ENCODE measurements at regions not wholly inside any gene's neighbourhood (a gene's known extent, or its start where the extent isn't known, plus 50 kb on each side); places are given as distances from the start of the nearest gene placed in this dataset.

GRCh38 chr1:86259390-86259789, 102.8 kb upstream of the COL24A1 start:
- no peak overlapping the region for H3K9ac ChIP-seq (ENCODE audit: low read depth, low read length, poor library complexity, severe bottlenecking)
- TF ChIP-seq EZH2phosphoT487 (IDR thresholded peaks at IDR 0.05; ENCODE audit: borderline replicate concordance) (no peak), CTCF (conservative IDR thresholded peaks at IDR 0.05; ENCODE audit: low read length) (no peak)
- no peak overlapping the region for H2AFZ ChIP-seq (ENCODE audit: low read length)
- H3K27me3 ChIP-seq (ENCODE audit: insufficient read depth, low read length, poor library complexity, severe bottlenecking), result no peaks in the 10 kb centered on the region
- no peaks in the 10 kb centered on the region for H3K36me3 ChIP-seq (ENCODE audit: insufficient read depth, low read length)
- H4K20me1 ChIP-seq (ENCODE audit: insufficient read depth, low read length, poor library complexity, severe bottlenecking), result no peaks in the 10 kb centered on the region
- H3K79me2 ChIP-seq (ENCODE audit: insufficient read depth, low read length), result no peaks in the 10 kb centered on the region
- no peak overlapping the region for H3K4me2 ChIP-seq (ENCODE audit: low read depth, low read length, poor library complexity, severe bottlenecking)
- H3K4me1 ChIP-seq (ENCODE audit: insufficient read depth, low read length, poor library complexity, severe bottlenecking), result no peaks in the 10 kb centered on the region
- H3F3A ChIP-seq (ENCODE audit: low read depth), result no peaks in the 10 kb centered on the region
- H3K9me3 ChIP-seq (ENCODE audit: insufficient read depth, low read depth, low read length), result no peaks in the 10 kb centered on the region
- no peak overlapping the region for H3K4me3 ChIP-seq (ENCODE audit: low read length, poor library complexity, severe bottlenecking)
- no peaks in the 10 kb centered on the region for H3K9me2 ChIP-seq (replicated peaks; ENCODE audit: low read depth, low read length)

- TF ChIP-seq CTCF (conservative IDR thresholded peaks at IDR 0.05; ENCODE audit: low read length), result no peak
- TF ChIP-seq EZH2phosphoT487 (IDR thresholded peaks at IDR 0.05; ENCODE audit: borderline replicate concordance), result no peak
- Histone ChIP-seq H3K4me2 (ENCODE audit: low read depth, low read length, poor library complexity, severe bottlenecking) (no peak overlapping the region), H3K79me2 (ENCODE audit: insufficient read depth, low read length) (no peaks in the 10 kb centered on the region), H3F3A (ENCODE audit: low read depth) (no peaks in the 10 kb centered on the region), H4K20me1 (ENCODE audit: insufficient read depth, low read length, poor library complexity, severe bottlenecking) (no peaks in the 10 kb centered on the region), H3K9me3 (ENCODE audit: insufficient read depth, low read depth, low read length) (no peaks in the 10 kb centered on the region), H3K4me1 (ENCODE audit: insufficient read depth, low read length, poor library complexity, severe bottlenecking) (no peaks in the 10 kb centered on the region), H3K27me3 (ENCODE audit: insufficient read depth, low read length, poor library complexity, severe bottlenecking) (no peaks in the 10 kb centered on the region), H3K4me3 (ENCODE audit: low read length, poor library complexity, severe bottlenecking) (no peak overlapping the region), H3K36me3 (ENCODE audit: insufficient read depth, low read length) (no peaks in the 10 kb centered on the region), H3K9me2 (replicated peaks; ENCODE audit: low read depth, low read length) (no peaks in the 10 kb centered on the region), H3K9ac (ENCODE audit: low read depth, low read length, poor library complexity, severe bottlenecking) (no peak overlapping the region), H2AFZ (ENCODE audit: low read length) (no peak overlapping the region)
These were observed 101.5 kb upstream of the COL24A1 start for GRCh38 chr1:86258101-86258500.

- H3K4me3 ChIP-seq (ENCODE audit: low read length, poor library complexity, severe bottlenecking), result no peak overlapping the region
- H3K79me2 ChIP-seq (ENCODE audit: insufficient read depth, low read length), result no peaks in the 10 kb centered on the region
- no peaks in the 10 kb centered on the region for H4K20me1 ChIP-seq (ENCODE audit: insufficient read depth, low read length, poor library complexity, severe bottlenecking)
- H3K9me3 ChIP-seq (ENCODE audit: insufficient read depth, low read depth, low read length), result 0 out of 2 replicates have a peak, but pooled peaks cover 4% of the 10 kb centered on the region
- no peak overlapping the region for H3K4me2 ChIP-seq (ENCODE audit: low read depth, low read length, poor library complexity, severe bottlenecking)
- H3K36me3 ChIP-seq (ENCODE audit: insufficient read depth, low read length), result no peaks in the 10 kb centered on the region
- H3F3A ChIP-seq (ENCODE audit: low read depth), result no peaks in the 10 kb centered on the region
- H3K4me1 ChIP-seq (ENCODE audit: insufficient read depth, low read length, poor library complexity, severe bottlenecking), result no peaks in the 10 kb centered on the region
- no peaks in the 10 kb centered on the region for H3K27me3 ChIP-seq (ENCODE audit: insufficient read depth, low read length, poor library complexity, severe bottlenecking)
- no peaks in the 10 kb centered on the region for H3K9me2 ChIP-seq (replicated peaks; ENCODE audit: low read depth, low read length)
- peak overlapping the region; percentile 5; the same call in 1 of the 2 replicates for H2AFZ ChIP-seq (ENCODE audit: low read length)
- TF ChIP-seq CTCF (conservative IDR thresholded peaks at IDR 0.05; ENCODE audit: low read length), result no peak
- TF ChIP-seq EZH2phosphoT487 (IDR thresholded peaks at IDR 0.05; ENCODE audit: borderline replicate concordance), result no peak
- no peak overlapping the region for H3K9ac ChIP-seq (ENCODE audit: low read depth, low read length, poor library complexity, severe bottlenecking)
These were observed 91.2 kb upstream of the COL24A1 start for GRCh38 chr1:86247597-86248279.

All from Loucy (cell line).